Endothelial cell (in vitro differentiated cells): ENCODE measurements at regions not wholly inside any gene's neighbourhood (a gene's known extent, or its start where the extent isn't known, plus 50 kb on each side); places are given as distances from the start of the nearest gene placed in this dataset.

Experiments
- DNase-seq: peaks from one replicate; pipeline ENCODE4 v3.0.0; 2021; ENCODE audit warnings: low spot score
- H3K27ac Mint-ChIP-seq: one replicate; pipeline ENCODE4 v1.8.0; 2021; ENCODE audit warnings: mixed read lengths, inconsistent platforms; ENCODE audit not compliant: unreplicated experiment
- H3K27me3 Mint-ChIP-seq: one replicate; pipeline ENCODE4 v1.8.0; 2021; ENCODE audit warnings: mild to moderate bottlenecking, moderate library complexity, mixed read lengths, inconsistent platforms; ENCODE audit not compliant: unreplicated experiment
- H3K36me3 Mint-ChIP-seq: one replicate; pipeline ENCODE4 v1.8.0; 2021; ENCODE audit warnings: mild to moderate bottlenecking, low read depth, mixed read lengths, inconsistent platforms; ENCODE audit not compliant: unreplicated experiment
- H3K4me1 Mint-ChIP-seq: one replicate; pipeline ENCODE4 v1.8.0; 2021; ENCODE audit warnings: mild to moderate bottlenecking, mixed read lengths, inconsistent platforms; ENCODE audit not compliant: unreplicated experiment
- H3K4me3 Mint-ChIP-seq: one replicate; pipeline ENCODE4 v1.8.0; 2021; ENCODE audit warnings: mild to moderate bottlenecking, mixed read lengths, inconsistent platforms; ENCODE audit not compliant: unreplicated experiment
- H3K9me3 Mint-ChIP-seq: one replicate; pipeline ENCODE4 v1.8.0; 2021; ENCODE audit warnings: mixed read lengths, inconsistent platforms; ENCODE audit not compliant: unreplicated experiment
- TF ChIP-seq, protein P1 (sequence below): fragments of 200-600 bp; sonication (generic); IDR thresholded peaks from one replicate; pipeline ENCODE4 v1.5.0; 2021; ENCODE audit warnings: antibody characterized with exemption; ENCODE audit not compliant: unreplicated experiment

DNA sequence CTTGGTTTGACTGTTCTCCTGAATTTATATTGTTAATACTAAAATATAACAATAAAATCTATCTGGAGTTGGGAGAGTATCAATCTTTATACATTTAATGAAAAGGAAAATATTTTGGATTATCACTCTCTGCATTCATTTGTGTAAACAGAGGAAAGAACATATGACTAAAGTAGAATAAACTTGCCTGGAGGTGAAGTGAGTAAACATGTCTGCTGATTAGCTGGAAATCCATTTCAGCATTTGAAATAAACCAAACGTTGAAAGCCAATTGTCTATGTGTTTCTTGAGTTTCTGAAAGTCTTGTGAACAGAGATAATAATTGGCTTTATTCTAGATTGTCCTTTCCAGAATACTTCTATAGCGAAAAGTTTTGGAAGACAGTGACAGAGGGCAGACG is 776.2 kb downstream of the SEMA5A start:
- H3K27ac Mint-ChIP-seq: no peak overlapping the region
- H3K27me3 Mint-ChIP-seq: no peaks in the 10 kb centered on the region
- H3K36me3 Mint-ChIP-seq: no peaks in the 10 kb centered on the region
- no peaks in the 10 kb centered on the region for H3K9me3 Mint-ChIP-seq
- TF ChIP-seq, protein P1, sequence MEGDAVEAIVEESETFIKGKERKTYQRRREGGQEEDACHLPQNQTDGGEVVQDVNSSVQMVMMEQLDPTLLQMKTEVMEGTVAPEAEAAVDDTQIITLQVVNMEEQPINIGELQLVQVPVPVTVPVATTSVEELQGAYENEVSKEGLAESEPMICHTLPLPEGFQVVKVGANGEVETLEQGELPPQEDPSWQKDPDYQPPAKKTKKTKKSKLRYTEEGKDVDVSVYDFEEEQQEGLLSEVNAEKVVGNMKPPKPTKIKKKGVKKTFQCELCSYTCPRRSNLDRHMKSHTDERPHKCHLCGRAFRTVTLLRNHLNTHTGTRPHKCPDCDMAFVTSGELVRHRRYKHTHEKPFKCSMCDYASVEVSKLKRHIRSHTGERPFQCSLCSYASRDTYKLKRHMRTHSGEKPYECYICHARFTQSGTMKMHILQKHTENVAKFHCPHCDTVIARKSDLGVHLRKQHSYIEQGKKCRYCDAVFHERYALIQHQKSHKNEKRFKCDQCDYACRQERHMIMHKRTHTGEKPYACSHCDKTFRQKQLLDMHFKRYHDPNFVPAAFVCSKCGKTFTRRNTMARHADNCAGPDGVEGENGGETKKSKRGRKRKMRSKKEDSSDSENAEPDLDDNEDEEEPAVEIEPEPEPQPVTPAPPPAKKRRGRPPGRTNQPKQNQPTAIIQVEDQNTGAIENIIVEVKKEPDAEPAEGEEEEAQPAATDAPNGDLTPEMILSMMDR: no peak
- no peak for DNase-seq
- no peaks in the 10 kb centered on the region for H3K4me1 Mint-ChIP-seq
- H3K4me3 Mint-ChIP-seq: no peak overlapping the region

DNA sequence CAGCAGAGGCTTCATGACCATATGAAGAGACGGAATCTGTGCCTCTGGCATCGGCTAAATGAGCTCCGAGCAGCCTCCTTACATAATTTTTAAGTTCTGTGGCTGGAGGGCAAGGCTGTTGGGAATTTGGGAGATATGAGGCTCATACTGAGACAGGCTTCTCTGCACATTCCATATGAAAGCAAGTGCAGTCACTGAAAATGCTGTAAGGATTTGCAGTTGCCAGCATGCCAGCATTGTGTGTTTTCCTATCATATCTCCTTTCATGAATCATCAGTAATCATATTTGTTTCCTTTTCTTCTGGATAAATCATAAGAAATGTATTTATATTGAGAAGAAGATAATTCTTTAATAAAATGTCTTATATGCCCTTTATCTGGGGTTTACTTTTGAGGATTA is 775.4 kb downstream of the SEMA5A start:
- H3K27me3 Mint-ChIP-seq: no peaks in the 10 kb centered on the region
- no peak overlapping the region for H3K27ac Mint-ChIP-seq
- no peaks in the 10 kb centered on the region for H3K9me3 Mint-ChIP-seq
- TF ChIP-seq, protein P1: no peak
- H3K4me3 Mint-ChIP-seq: no peak overlapping the region
- no peaks in the 10 kb centered on the region for H3K4me1 Mint-ChIP-seq
- no peaks in the 10 kb centered on the region for H3K36me3 Mint-ChIP-seq
- no peak for DNase-seq

DNA sequence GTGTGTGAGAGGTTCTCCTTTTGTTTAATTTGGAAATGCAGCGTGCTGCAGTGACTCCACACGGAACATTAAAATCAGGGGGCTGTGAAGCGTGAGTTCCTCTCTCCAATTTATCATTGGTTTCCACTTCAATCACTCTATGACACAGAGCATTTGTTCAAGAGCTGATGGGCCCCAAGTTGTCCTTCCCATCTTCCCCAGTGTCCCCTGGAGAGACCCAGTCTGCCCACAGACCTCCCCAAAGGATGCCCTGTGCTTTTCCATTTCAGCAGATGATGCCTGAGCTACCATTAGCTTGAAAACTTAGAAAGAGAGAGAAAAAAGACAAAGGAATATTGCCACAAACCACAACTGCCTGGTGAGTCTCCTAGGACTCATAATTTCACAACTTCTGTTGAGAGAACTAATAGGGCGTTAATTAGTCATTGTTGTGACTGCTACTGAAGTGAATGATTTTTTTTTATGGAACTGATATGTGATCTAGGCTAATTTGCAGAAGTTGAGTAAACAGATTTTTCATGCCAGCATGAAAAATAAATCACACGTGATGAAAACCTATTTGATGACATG is 772.7 kb downstream of the SEMA5A start:
- no peak overlapping the region for H3K27ac Mint-ChIP-seq
- H3K4me3 Mint-ChIP-seq: no peak overlapping the region
- no peaks in the 10 kb centered on the region for H3K36me3 Mint-ChIP-seq
- no peaks in the 10 kb centered on the region for H3K27me3 Mint-ChIP-seq
- H3K9me3 Mint-ChIP-seq: no peaks in the 10 kb centered on the region
- H3K4me1 Mint-ChIP-seq: no peaks in the 10 kb centered on the region
- DNase-seq: no peak
- TF ChIP-seq, protein P1: no peak

DNA sequence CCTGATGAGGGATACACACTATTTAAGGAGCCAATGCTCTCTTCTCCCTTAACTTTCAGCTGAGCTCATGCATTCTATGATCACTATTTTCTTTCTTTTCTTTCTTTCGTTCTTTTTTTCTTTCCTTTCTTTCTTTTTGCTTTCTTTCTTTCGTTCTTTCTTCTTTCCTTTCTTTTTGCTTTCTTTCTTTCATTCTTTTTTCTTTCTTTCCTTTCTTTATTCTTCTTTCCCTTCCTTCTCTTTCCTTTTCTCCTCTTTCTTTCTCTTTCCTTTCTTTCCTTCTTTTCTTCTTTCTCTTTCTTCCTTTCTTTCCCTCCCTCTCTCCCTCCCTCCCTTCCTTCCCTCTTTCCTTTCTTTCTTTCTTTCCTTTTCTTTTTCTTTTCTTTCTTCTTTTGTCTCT is 761.2 kb downstream of the SEMA5A start:
- Mint-ChIP-seq H3K36me3 (no peaks in the 10 kb centered on the region), H3K27me3 (peaks cover 3% of the 10 kb centered on the region), H3K4me3 (no peak overlapping the region), H3K4me1 (no peaks in the 10 kb centered on the region), H3K27ac (no peak overlapping the region), H3K9me3 (no peaks in the 10 kb centered on the region)
- no peak for DNase-seq
- TF ChIP-seq, protein P1: no peak

DNA sequence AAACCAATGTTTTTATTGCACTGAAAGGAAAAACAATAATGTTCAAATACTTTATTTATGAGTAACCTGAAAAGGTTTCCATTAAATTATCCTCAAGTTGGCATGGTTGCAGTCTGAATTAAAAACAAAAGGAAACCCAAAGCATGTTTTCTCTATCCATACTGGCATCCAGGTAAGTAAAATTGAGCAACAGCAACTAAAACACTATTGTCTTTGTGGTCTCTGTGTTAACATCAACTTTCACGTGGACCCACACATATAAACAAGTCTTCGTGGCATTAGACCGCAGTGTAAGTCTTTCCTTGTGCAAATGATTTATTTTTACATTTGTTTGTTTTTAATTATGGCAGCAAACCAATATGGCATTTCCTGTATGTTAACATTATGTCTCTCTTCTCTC is 757.6 kb downstream of the SEMA5A start:
- H3K9me3 Mint-ChIP-seq: no peaks in the 10 kb centered on the region
- no peak for DNase-seq
- H3K4me3 Mint-ChIP-seq: no peak overlapping the region
- H3K36me3 Mint-ChIP-seq: no peaks in the 10 kb centered on the region
- H3K4me1 Mint-ChIP-seq: no peaks in the 10 kb centered on the region
- H3K27ac Mint-ChIP-seq: no peak overlapping the region
- H3K27me3 Mint-ChIP-seq: peaks cover 3% of the 10 kb centered on the region
- TF ChIP-seq, protein P1: no peak
